H1 (cell line): ENCODE measurements at regions not wholly inside any gene's neighbourhood (a gene's known extent, or its start where the extent isn't known, plus 50 kb on each side); places are given as distances from the start of the nearest gene placed in this dataset.

Source experiments
- CTCF ChIA-PET: fragments of 300-600 bp; sonication (Branson Sonifier 250); formaldehyde crosslinking; loops from one replicate; lab custom pipeline; 2021; ENCODE audit not compliant: partially characterized antibody; lab: Charles Lee
- POLR2A ChIA-PET: fragments of 300-600 bp; sonication (Branson Sonifier 250); formaldehyde crosslinking; loops from one replicate; lab custom pipeline; 2021; ENCODE audit warnings: inconsistent platforms; ENCODE audit not compliant: partially characterized antibody; lab: Charles Lee
- DNase-seq, 2 experiments: peaks; one replicate each; pipeline versions ENCODE4 v3.0.0 to v3.0.0-alpha.2; 2010 to 2022; ENCODE audit warnings: low spot score in 2 of 2, low read depth in 1 of 2, mixed read lengths in 1 of 2
- FAIRE-seq: peaks from 2 replicates; lab custom pipeline; 2011; peaks lifted over from hg19 to GRCh38; lab: Jason Lieb, UNC
- H2AFZ ChIP-seq: 2 replicates; pipeline ENCODE4 v1.8.1; 2012; ENCODE audit warnings: low read length, inconsistent platforms
- H2AK5ac ChIP-seq: 2 replicates; pipeline ENCODE4 v1.6.1; 2013; ENCODE audit warnings: low read depth, low read length
- H2BK120ac ChIP-seq: replicated peaks from 2 replicates; pipeline ENCODE3; 2013; ENCODE audit warnings: low read depth, low read length, inconsistent platforms
- H2BK12ac ChIP-seq: 2 replicates; pipeline ENCODE4 v1.6.1; 2013; ENCODE audit warnings: low read depth, low read length
- H2BK15ac ChIP-seq: 2 replicates; pipeline ENCODE4 v1.6.1; 2013; ENCODE audit warnings: low read length
- H2BK20ac ChIP-seq: 2 replicates; pipeline ENCODE4 v1.6.1; 2013; ENCODE audit warnings: low read length
- H2BK5ac ChIP-seq: 2 replicates; pipeline ENCODE4 v1.6.1; 2013; ENCODE audit warnings: low read depth, low read length
- H3K14ac ChIP-seq: 2 replicates; pipeline ENCODE4 v1.6.1; 2013; ENCODE audit warnings: inconsistent platforms; ENCODE audit not compliant: insufficient read length
- H3K18ac ChIP-seq: 2 replicates; pipeline ENCODE4 v1.6.1; 2013; ENCODE audit warnings: low read length; ENCODE audit errors: extremely low read depth
- H3K23ac ChIP-seq: 2 replicates; pipeline ENCODE4 v1.6.1; 2013; ENCODE audit warnings: inconsistent platforms; ENCODE audit not compliant: insufficient read length
- H3K23me2 ChIP-seq: 2 replicates; pipeline ENCODE4 v1.6.1; 2013; ENCODE audit warnings: low read depth, low read length
- H3K27ac ChIP-seq: 2 replicates; pipeline ENCODE4 v1.6.1; 2011; ENCODE audit warnings: low read depth, low read length, inconsistent platforms
- H3K27me3 ChIP-seq, 4 experiments: replicated peaks in 1 of 4; 1 replicate in 1 of 4; 2 replicates in 3 of 4; pipeline versions ENCODE4 v1.6.1 to v1.8.1; 2011 to 2013; ENCODE audit warnings: low read length in 3 of 4, mild to moderate bottlenecking in 3 of 4, inconsistent platforms in 2 of 4, mixed read lengths in 2 of 4, moderate library complexity in 1 of 4; ENCODE audit not compliant: control insufficient read depth in 3 of 4, insufficient read depth in 3 of 4; ENCODE audit errors: extremely low read depth in 1 of 4
- H3K36me3 ChIP-seq, 4 experiments: 2 replicates each; pipeline versions ENCODE4 v1.6.1 to v1.8.1; 2011 to 2013; ENCODE audit warnings: mild to moderate bottlenecking in 4 of 4, low read length in 3 of 4, moderate library complexity in 2 of 4, control low read depth in 1 of 4, inconsistent platforms in 1 of 4; ENCODE audit not compliant: insufficient read depth in 4 of 4, control insufficient read depth in 2 of 4
- H3K4ac ChIP-seq: replicated peaks from 2 replicates; pipeline ENCODE3; 2013; ENCODE audit warnings: low read length, low read depth, mixed read lengths, inconsistent platforms; ENCODE audit not compliant: insufficient read length
- H3K4me1 ChIP-seq, 4 experiments: replicated peaks in 1 of 4; 1 replicate in 1 of 4; 2 replicates in 3 of 4; pipeline versions ENCODE4 v1.6.1 to v1.8.1; 2011 to 2013; ENCODE audit warnings: low read length in 3 of 4, inconsistent platforms in 2 of 4, mixed read lengths in 1 of 4; ENCODE audit not compliant: insufficient read depth in 4 of 4, control insufficient read depth in 3 of 4
- H3K4me2 ChIP-seq, 2 experiments: 2 replicates each; pipeline versions ENCODE4 v1.6.1 to v1.8.1; 2011 to 2013; ENCODE audit warnings: low read depth in 2 of 2, low read length in 2 of 2, control low read depth in 1 of 2, inconsistent platforms in 1 of 2, mild to moderate bottlenecking in 1 of 2; ENCODE audit not compliant: insufficient read depth in 1 of 2
- H3K4me3 ChIP-seq, 4 experiments: fragments of 200-600, 300-600 bp in 1 of 4; sonication (generic), shearing (Covaris generic), sonication (Bioruptor Twin) in 1 of 4; 2 replicates each; pipeline versions ENCODE4 v1.5.1 to v1.8.1; 2011 to 2016; ENCODE audit warnings: low read length in 4 of 4, low read depth in 3 of 4, control low read depth in 2 of 4, inconsistent platforms in 2 of 4, mild to moderate bottlenecking in 2 of 4, mixed read lengths in 1 of 4, moderate library complexity in 1 of 4; ENCODE audit not compliant: insufficient read depth in 2 of 4; ENCODE audit errors: extremely low read depth in 1 of 4
- H3K56ac ChIP-seq: replicated peaks from 2 replicates; pipeline ENCODE3; 2013; ENCODE audit warnings: low read depth, mild to moderate bottlenecking, mixed read lengths, low read length, inconsistent platforms; ENCODE audit not compliant: insufficient read length
- H3K79me1 ChIP-seq: 2 replicates; pipeline ENCODE4 v1.6.1; 2013; ENCODE audit warnings: low read depth, low read length, control low read depth
- H3K79me2 ChIP-seq, 2 experiments: 2 replicates each; pipeline versions ENCODE4 v1.6.1 to v1.8.1; 2012 to 2013; ENCODE audit warnings: low read length in 2 of 2, mild to moderate bottlenecking in 2 of 2, inconsistent platforms in 1 of 2; ENCODE audit not compliant: insufficient read depth in 2 of 2, control insufficient read depth in 1 of 2
- H3K9ac ChIP-seq, 4 experiments: replicated peaks in 1 of 4; 1 replicate in 1 of 4; 2 replicates in 3 of 4; pipeline versions ENCODE4 v1.6.1 to v1.8.1; 2011 to 2013; ENCODE audit warnings: low read depth in 3 of 4, low read length in 3 of 4, control low read depth in 2 of 4, mild to moderate bottlenecking in 2 of 4, moderate library complexity in 2 of 4, inconsistent platforms in 1 of 4; ENCODE audit errors: extremely low read depth in 1 of 4
- H3K9me3 ChIP-seq, 2 experiments: 2 replicates each; pipeline versions ENCODE4 v1.6.1 to v1.8.1; 2012 to 2013; ENCODE audit warnings: mild to moderate bottlenecking in 2 of 2, moderate library complexity in 2 of 2, control low read depth in 1 of 2, inconsistent platforms in 1 of 2, low read depth in 1 of 2, low read length in 1 of 2, mixed read lengths in 1 of 2; ENCODE audit not compliant: insufficient read depth in 2 of 2
- H4K20me1 ChIP-seq, 2 experiments: replicated peaks in 1 of 2; 2 replicates each; pipeline versions ENCODE3 to v1.8.1; 2011 to 2013; ENCODE audit warnings: inconsistent platforms in 2 of 2, low read length in 2 of 2, mild to moderate bottlenecking in 1 of 2; ENCODE audit not compliant: insufficient read depth in 2 of 2, control insufficient read depth in 1 of 2
- H4K5ac ChIP-seq: 2 replicates; pipeline ENCODE4 v1.6.1; 2013; ENCODE audit warnings: low read length, low read depth, mixed read lengths, inconsistent platforms; ENCODE audit not compliant: insufficient read length
- H4K8ac ChIP-seq: 2 replicates; pipeline ENCODE4 v1.8.0; 2013; ENCODE audit warnings: mild to moderate bottlenecking, moderate library complexity, low read length, inconsistent platforms; ENCODE audit not compliant: insufficient read depth; ENCODE audit errors: extremely low read depth
- H4K91ac ChIP-seq: replicated peaks from 2 replicates; pipeline ENCODE3; 2013; ENCODE audit warnings: low read length, mixed read lengths, inconsistent platforms; ENCODE audit not compliant: insufficient read length
- CBX8 ChIP-seq: fragments of 300-800, 300-1000 bp; sonication (generic); IDR thresholded peaks from 2 replicates; pipeline ENCODE4 v1.7.1; 2016; ENCODE audit warnings: low read depth, low read length, borderline replicate concordance
- CTCF ChIP-seq, 3 experiments: IDR thresholded peaks; 1 replicate in 2 of 3; 2 replicates in 1 of 3; pipeline versions ENCODE4 v1.5.1 to v1.6.1; 2011; ENCODE audit warnings: low read length in 3 of 3, mild to moderate bottlenecking in 3 of 3, inconsistent platforms in 2 of 3, low read depth in 1 of 3, moderate library complexity in 1 of 3; ENCODE audit not compliant: insufficient read depth in 1 of 3; ENCODE audit errors: control extremely low read depth in 1 of 3
- HDAC2 ChIP-seq, 2 experiments: fragments of 300-600 bp in 1 of 2; sonication (generic) in 1 of 2; IDR thresholded peaks; 2 replicates each; pipeline ENCODE4 v1.6.1; 2011 to 2012; ENCODE audit warnings: low read depth in 2 of 2, low read length in 2 of 2, mild to moderate bottlenecking in 2 of 2, moderate library complexity in 2 of 2, borderline replicate concordance in 1 of 2, inconsistent platforms in 1 of 2
- HDAC6 ChIP-seq: IDR thresholded peaks from one replicate; pipeline ENCODE4 v1.7.1; 2012; ENCODE audit warnings: low read depth, mild to moderate bottlenecking, inconsistent platforms, low read length, moderate library complexity
- JUN ChIP-seq: IDR thresholded peaks from 2 replicates; pipeline ENCODE4 v1.6.1; 2011; ENCODE audit warnings: low read depth, mild to moderate bottlenecking, improper control_type of control experiment, low read length
- RNF2 ChIP-seq: fragments of 200-900, 300-1000 bp; sonication (generic); IDR thresholded peaks from 2 replicates; pipeline ENCODE4 v1.7.1; 2016; ENCODE audit warnings: borderline replicate concordance, low read depth, mild to moderate bottlenecking, antibody characterized with exemption, low read length; ENCODE audit not compliant: poor library complexity, severe bottlenecking; ENCODE audit errors: missing control alignments
- RXRA ChIP-seq: IDR thresholded peaks from 2 replicates; pipeline ENCODE4 v1.6.1; 2011; ENCODE audit warnings: low read depth, mild to moderate bottlenecking, low read length, moderate library complexity; ENCODE audit not compliant: insufficient read depth
- SAP30 ChIP-seq: fragments of 300-600 bp; sonication (generic); IDR thresholded peaks from 2 replicates; pipeline ENCODE4 v1.7.1; 2012; ENCODE audit warnings: low read length, moderate library complexity, mild to moderate bottlenecking, inconsistent platforms; ENCODE audit not compliant: insufficient read depth, insufficient replicate concordance
- ZNF274 ChIP-seq: IDR thresholded peaks from 2 replicates; pipeline ENCODE4 v1.7.0; 2012; ENCODE audit warnings: low read length, borderline replicate concordance; ENCODE audit errors: extremely low read depth
- WGBS, 2 experiments: shearing (Covaris generic) in 1 of 2; methylation state at CpG; one replicate each; pipeline versions ENCODE4 v1.1.6 to v1.1.7; 2013 to 2015; ENCODE audit warnings: low lambda C conversion rate in 2 of 2, mixed read lengths in 2 of 2, inconsistent platforms in 1 of 2, low coverage in 1 of 2, missing lambda C conversion rate in 1 of 2; ENCODE audit not compliant: insufficient replicate concordance in 2 of 2, insufficient coverage in 1 of 2, insufficient read length in 1 of 2; ENCODE audit errors: extremely low coverage in 1 of 2, missing lambda C conversion rate in 1 of 2; 5-methylcytosine and 5-hydroxymethylcytosine counted together
- TF ChIP-seq, protein P1 (sequence below): IDR thresholded peaks from 2 replicates; pipeline ENCODE4 v1.6.1; 2012; ENCODE audit warnings: inconsistent platforms

DNA sequence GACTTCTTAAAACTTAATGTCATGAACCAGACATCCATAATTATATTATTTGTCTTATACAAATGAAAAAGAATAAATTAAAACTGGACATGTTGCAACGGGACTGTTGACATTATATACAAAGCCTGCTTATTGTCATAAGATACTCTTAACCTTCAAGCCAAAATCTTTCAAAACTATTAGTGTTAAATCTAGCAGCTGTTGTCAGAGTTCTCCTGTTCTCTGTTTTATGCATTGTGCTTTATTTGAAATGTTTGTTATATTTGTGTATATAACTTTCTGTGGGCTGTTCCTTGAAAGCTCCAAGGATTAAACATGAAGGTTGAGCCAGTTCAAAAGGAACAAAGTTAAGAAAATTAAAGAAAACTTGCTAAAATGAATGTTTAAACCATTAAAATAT, 335.5 kb upstream of the NT5C1B start:
- no peak overlapping the region for H4K91ac ChIP-seq
- no peak for FAIRE-seq
- H2BK15ac ChIP-seq, result no peak overlapping the region
- H3K4me2 ChIP-seq, result no peak overlapping the region
- no peak overlapping the region for H3K14ac ChIP-seq
- H3K4me3 ChIP-seq, result no peak overlapping the region
- H3K56ac ChIP-seq, result no peak overlapping the region
- WGBS, 2 experiments, result 77% methylated on average over 1 of the region's 1 CpG; no CpG with 5 or more reads in 1 of the 2 experiments
- H2AFZ ChIP-seq, result no peak overlapping the region
- peaks cover 3 to 9% of the 10 kb centered on the region in 2 experiments; a peak in 1 of 4 replicates for H3K9me3 ChIP-seq
- POLR2A ChIA-PET, result no interaction called here
- H3K27me3 ChIP-seq, result no peaks in the 10 kb centered on the region
- H4K5ac ChIP-seq, result no peak overlapping the region
- no peak overlapping the region for H3K9ac ChIP-seq
- no peak overlapping the region for H2BK12ac ChIP-seq
- no peaks in the 10 kb centered on the region for H3K23me2 ChIP-seq
- CTCF ChIA-PET, result interaction anchor here (0.7 to 1.0 kb wide), 2 partner anchors 10 to 74 kb away, joined by 3 read pairs; no protein-coding TSS in a partner anchor
- no peak overlapping the region for H3K27ac ChIP-seq
- no peak overlapping the region for H3K4ac ChIP-seq
- H3K36me3 ChIP-seq, result no peaks in the 10 kb centered on the region
- H2BK20ac ChIP-seq, result no peak overlapping the region
- H3K18ac ChIP-seq, result no peak overlapping the region
- peaks cover 0 to 2% of the 10 kb centered on the region in 2 experiments for H4K20me1 ChIP-seq
- no peaks in the 10 kb centered on the region for H3K79me1 ChIP-seq
- no peak overlapping the region for H2BK5ac ChIP-seq
- H2BK120ac ChIP-seq, result no peak overlapping the region
- no peaks in the 10 kb centered on the region for H3K79me2 ChIP-seq
- H3K23ac ChIP-seq, result no peak overlapping the region
- H3K4me1 ChIP-seq, result peaks cover 0 to 5% (median 0%) of the 10 kb centered on the region in 4 experiments; a peak in 2 of 7 replicates
- H2AK5ac ChIP-seq, result no peak overlapping the region
- H4K8ac ChIP-seq, result no peak overlapping the region
- no peak for DNase-seq
- no peak for TF ChIP-seq RXRA
- TF ChIP-seq CBX8, result no peak
- no peak for TF ChIP-seq RNF2
- no peak for TF ChIP-seq HDAC6
- TF ChIP-seq CTCF (IDR thresholded peaks at IDR 0.05; ENCODE audit: control extremely low read depth in 1 of 3, insufficient read depth in 1 of 3, low read depth in 1 of 3, low read length in 3 of 3), result no peak
- TF ChIP-seq HDAC2 (IDR thresholded peaks at IDR 0.05; ENCODE audit: borderline replicate concordance in 1 of 2, low read depth in 2 of 2, low read length in 2 of 2), result no peak
- no peak for TF ChIP-seq SAP30
- no peak for TF ChIP-seq JUN
- TF ChIP-seq ZNF274, result no peak
- TF ChIP-seq, protein P1, sequence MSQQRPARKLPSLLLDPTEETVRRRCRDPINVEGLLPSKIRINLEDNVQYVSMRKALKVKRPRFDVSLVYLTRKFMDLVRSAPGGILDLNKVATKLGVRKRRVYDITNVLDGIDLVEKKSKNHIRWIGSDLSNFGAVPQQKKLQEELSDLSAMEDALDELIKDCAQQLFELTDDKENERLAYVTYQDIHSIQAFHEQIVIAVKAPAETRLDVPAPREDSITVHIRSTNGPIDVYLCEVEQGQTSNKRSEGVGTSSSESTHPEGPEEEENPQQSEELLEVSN, result no peak
